SK-N-DZ (cell line): ENCODE measurements at regions not wholly inside any gene's neighbourhood (a gene's known extent, or its start where the extent isn't known, plus 50 kb on each side); places are given as distances from the start of the nearest gene placed in this dataset.

Experiments used
- DNase-seq: peaks from one replicate; pipeline ENCODE4 v3.0.0-alpha.2; 2015; ENCODE audit warnings: low spot score

DNA sequence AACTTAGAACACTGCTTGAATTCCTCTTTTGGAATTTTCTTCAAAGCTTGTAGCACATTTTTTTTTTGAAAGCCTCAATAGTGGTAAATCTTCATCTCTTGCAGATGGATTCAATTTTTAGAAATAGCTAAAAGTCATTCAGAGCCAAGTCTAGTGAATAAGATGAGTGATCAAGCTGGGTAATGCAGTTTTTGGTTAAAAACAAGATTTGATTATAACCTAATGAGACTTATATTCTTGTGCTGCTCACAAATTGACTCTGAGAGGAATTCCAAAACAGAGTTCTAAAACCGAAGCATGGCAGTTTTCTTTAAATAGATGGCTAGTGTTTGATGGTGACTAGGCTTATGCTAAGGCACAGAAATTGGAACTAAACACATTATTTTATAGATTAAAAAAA is 2072.6 kb upstream of the CELF4 start:
- no peak for DNase-seq

GRCh38 chr18:39636931-39637330 is 2071.3 kb upstream of the CELF4 start:
- no peak for DNase-seq

- DNase-seq = no peak
Observed at GRCh38 chr18:39635966-39636365, 2070.4 kb upstream of the CELF4 start.

- DNase-seq = no peak
Observed at GRCh38 chr18:39635192-39635591, 2069.6 kb upstream of the CELF4 start.

DNA sequence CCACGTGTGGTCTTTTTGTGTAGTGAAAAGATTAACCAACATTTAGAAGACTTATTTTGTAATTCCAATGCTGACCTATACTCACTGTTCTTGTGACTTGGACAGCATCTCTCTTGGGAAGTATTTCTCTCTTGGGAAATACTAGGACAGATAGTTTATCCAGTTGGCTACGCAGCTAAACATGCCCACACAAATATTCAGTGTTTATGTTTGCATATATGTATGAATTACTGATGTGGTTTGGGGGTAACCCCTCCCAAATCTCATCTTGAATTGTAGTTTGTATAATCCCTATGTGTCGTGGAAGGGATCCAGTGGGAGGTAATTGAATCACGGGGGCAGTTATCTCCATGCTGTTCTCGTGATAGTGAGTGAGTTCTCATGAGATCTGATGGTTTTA is 2062.3 kb upstream of the CELF4 start:
- DNase-seq = no peak

DNA sequence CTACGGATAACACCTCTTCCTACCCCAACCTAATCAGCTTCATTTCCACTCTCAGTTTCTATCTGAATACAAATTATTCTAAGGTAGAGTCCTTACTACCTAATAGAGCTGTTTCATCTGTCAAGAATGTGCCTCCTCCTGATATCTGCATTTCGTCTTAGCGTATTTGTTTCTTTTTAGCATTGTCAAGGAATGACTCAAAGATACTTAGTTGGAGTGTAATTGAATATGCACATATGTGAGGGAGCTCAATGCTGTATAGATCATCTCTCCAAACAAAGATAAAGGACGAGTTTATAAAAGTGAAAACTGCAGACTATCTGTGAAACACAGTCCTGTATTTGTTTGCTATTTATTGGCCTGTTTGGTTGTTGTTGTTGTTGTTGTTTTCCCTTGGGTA is 2059.4 kb upstream of the CELF4 start:
- DNase-seq = no peak

DNA sequence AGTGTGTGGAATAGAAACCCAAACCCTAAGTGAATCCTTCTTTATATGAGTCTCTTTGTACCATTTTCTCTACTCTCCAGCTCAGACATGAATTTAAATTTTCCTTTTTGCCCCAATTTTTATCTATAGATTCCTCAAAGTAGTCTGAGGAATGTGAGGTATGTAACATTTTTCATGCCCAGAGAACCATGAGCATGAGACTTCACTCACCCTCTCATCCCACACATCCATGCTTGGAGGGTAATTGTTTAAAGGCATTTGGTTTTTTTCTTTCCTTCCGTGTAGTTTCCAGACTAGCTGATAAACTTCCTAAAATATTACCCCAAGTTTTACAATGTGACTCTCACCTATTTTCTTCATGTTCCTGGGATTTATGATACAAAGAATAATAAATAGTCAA is 2056.8 kb upstream of the CELF4 start:
- DNase-seq = no peak

DNA sequence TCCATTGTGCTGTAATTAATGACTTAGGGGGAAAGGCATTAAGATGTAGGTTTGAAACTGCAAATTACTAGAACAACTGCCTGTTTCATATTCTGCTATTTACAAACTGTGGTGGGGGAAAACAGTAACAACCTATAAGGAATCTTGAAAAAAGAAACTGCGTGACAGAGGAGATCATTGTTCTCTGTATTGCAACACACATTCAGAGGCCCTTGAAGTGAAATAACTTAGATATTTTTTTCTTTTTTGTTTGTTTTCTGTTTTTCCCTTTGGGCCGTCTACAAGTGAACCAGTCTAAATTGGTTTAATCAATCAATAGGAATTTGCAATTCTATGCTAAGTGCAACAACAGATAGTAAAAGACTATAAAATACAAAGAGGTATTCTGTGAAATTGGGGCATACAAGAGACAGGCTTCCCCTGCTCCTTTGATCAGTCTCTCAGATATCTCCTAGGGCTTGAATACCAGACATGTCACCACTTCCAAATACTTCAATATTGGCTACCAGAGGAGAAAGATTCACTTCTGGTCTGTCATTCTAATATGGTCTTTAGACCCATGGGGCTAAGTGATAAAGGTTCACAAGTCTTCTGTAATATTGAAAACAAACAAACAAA is 2055.1 kb upstream of the CELF4 start:
- DNase-seq = no peak

DNA sequence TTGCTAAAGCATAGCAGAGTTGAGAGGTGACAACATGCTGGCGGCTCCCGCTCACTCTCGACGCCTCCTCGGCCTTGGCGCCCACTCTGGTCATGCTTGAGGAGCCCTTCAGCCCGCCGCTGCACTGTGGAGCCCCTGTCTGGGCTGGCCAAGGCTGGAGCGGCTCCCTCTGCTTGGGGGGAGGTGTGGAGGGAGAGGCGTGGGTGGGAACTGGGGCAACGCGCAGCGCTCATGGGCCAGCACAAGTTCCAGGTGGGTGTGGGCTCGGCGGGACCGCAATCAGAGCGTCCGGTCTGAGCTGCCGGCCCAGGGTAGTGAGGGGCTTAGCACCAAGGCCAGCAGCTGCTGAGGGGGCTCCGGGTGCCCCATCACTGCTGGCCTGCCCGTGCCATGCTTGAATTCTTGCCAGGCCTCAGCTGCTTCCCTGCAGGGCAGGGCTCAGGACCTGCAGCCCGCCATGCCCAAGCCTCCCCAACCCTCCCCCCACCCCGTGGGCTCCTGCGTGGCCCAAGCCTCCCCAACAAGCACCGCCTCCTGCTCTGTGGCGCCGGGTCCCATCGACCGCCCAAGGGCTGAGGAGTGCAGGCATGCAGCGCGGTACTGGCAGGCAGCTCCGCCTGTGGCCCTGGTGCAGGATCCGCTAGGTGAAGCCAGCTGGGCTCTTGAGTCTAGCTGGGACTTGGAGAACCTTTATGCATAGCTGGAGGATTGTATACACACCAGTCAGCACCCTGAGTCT is 2052.8 kb upstream of the CELF4 start:
- DNase-seq = no peak

GRCh38 chr18:39611381-39612100 is 2045.9 kb upstream of the CELF4 start:
- DNase-seq = no peak

DNA sequence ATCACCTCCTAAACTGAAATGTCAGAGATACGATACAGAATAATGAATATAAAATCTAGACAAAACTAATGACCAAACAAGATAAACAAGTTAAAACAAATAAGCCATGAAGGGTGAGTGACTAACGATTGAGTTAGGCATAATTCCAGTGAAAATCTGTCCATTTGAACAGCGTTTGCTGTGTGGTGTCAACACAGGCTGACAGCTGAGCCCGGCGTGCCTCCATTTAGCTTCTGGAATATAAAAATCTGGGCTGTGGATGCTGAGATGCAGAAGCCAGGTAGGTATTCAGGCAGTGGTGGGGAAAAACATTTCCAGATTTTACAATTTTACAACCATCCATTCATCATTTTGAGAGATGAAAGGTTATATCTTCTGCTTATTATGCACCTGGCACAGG is 2041.4 kb upstream of the CELF4 start:
- no peak for DNase-seq

GRCh38 chr18:39604836-39605235 is 2039.2 kb upstream of the CELF4 start:
- no peak for DNase-seq

DNA sequence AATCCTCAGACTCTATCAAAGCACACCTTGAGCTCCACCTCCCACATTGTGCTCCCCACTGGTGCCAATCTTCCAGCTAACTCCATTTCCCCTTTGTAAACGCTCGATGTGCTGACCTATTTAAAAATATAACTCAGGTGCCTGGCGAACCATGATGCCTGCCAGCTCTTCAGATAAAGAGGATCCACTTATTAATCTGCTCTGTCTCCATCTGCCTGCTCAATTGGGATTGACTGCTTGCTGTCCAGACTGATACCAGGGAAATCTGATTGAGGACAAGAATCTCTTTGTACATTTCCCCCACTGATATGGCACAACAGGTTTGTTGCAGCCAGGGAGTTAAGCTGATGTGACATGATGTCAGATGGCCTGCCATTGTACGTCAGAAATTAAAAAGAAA is 2036.5 kb upstream of the CELF4 start:
- peak; percentile 30 for DNase-seq

DNA sequence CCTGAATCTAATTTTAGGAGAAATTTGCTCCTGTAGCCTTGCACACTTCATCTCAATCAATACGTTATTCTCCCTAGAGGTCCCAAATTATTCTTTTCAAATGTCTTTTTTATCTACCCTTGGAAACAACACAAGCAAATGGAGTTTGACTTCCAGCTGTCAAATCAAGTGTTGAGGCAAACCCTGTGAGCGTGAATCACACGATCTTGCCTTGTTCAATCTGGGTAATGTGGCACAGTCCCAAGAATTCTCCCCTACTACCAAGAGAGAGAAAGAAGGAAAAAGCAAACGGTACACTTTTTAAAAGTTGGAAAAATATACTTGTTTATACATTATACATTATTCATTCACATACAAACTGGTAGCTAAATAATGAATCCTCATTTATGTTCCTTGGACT is 2035.3 kb upstream of the CELF4 start:
- no peak for DNase-seq

GRCh38 chr18:39599251-39599650 is 2033.7 kb upstream of the CELF4 start:
- DNase-seq = no peak

- DNase-seq = no peak
Observed at GRCh38 chr18:39596891-39597290, 2031.3 kb upstream of the CELF4 start.

GRCh38 chr18:39596221-39596620 is 2030.6 kb upstream of the CELF4 start:
- DNase-seq = no peak

- no peak for DNase-seq
Observed at GRCh38 chr18:39594206-39594605, 2028.6 kb upstream of the CELF4 start.

DNA sequence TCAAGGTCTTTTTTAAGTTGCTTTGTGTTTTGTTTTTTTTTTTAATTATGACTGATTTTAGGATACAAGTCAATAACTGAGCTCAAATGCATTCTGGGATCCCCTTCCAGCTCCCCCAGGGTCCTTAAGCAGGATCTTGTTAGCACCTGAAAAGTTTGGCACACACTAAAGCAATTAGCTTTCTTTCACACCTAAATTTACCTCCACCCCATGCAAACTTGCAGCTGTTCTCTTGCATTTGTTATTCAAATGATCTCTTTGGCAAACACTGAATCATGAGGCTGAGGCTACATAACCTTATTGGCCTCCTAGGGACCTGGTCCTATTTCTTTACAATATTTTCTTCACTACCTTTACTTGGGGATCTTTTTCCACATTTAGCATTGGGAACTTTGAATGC is 2026.1 kb upstream of the CELF4 start:
- no peak for DNase-seq

DNA sequence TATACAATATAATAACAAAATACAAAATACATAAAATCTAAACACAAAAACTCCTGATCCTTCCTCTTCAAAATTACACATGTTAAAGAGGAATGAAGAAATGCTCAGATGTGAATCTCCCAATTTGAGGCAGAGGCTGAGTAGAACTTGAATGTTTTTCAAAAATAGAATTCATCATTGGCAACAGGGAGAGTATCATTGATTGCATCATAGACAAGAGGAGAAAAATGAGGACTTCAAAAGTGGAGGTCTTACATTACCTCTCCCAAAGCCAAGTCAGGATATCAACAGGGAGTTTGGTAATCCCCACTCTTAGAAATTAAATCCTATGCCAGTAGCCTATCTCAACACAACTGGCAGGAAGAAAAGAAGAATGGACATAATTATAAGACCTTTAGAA is 2023.9 kb upstream of the CELF4 start:
- no peak for DNase-seq

GRCh38 chr18:39587586-39587985 is 2022.0 kb upstream of the CELF4 start:
- no peak for DNase-seq

DNA sequence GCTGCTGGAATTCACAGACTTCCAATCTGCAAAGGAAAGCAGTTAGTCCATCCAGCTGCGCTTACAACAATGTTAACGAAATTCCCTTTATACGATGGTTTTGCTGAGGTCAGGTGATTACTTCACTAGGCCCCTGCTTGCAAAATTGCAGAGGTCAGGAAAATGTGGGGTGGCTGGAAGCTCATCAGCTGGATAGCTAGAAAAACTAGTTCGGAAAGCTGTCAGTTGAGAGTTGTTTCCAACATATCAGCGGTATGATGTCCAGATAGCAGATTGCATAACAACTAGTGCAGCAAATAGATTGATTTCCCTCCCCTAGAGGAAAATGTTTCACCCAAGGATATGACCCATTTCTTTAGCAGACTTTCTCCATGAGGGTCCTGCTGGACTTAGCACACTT is 2021.1 kb upstream of the CELF4 start:
- DNase-seq = no peak

- no peak for DNase-seq
Observed at GRCh38 chr18:39574897-39575296, 2009.3 kb upstream of the CELF4 start.
